ENCODE measurements at regions not wholly inside any gene's neighbourhood (a gene's known extent, or its start where the extent isn't known, plus 50 kb on each side); places are given as distances from the start of the nearest gene placed in this dataset.

DNA sequence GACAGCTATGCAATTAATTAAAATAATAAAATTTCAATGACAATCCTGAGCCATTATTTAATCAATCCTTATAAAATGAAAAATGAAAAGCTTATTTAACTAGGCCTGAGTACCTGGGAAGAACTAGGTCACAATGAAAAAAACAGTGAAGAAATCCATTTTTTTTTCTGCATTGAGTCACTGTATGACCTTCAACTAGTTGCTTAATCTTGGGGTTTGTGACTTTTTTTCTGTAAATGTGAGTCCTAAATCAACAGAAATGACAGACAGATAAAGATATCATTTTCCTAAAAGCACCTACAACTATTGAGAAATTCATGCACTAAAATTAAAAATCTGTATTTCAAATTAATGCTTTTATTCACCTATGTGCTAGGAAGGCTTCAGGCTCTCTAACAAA, 96.8 kb downstream of the TMEM26 start:
- TF ChIP-seq, protein P1, sequence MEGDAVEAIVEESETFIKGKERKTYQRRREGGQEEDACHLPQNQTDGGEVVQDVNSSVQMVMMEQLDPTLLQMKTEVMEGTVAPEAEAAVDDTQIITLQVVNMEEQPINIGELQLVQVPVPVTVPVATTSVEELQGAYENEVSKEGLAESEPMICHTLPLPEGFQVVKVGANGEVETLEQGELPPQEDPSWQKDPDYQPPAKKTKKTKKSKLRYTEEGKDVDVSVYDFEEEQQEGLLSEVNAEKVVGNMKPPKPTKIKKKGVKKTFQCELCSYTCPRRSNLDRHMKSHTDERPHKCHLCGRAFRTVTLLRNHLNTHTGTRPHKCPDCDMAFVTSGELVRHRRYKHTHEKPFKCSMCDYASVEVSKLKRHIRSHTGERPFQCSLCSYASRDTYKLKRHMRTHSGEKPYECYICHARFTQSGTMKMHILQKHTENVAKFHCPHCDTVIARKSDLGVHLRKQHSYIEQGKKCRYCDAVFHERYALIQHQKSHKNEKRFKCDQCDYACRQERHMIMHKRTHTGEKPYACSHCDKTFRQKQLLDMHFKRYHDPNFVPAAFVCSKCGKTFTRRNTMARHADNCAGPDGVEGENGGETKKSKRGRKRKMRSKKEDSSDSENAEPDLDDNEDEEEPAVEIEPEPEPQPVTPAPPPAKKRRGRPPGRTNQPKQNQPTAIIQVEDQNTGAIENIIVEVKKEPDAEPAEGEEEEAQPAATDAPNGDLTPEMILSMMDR (IDR thresholded peaks at IDR 0.05) = no peak
- TF ChIP-seq EZH2 (IDR thresholded peaks at IDR 0.05; ENCODE audit: borderline replicate concordance, insufficient read depth, low read depth, low read length, poor library complexity, severe bottlenecking) = no peak

Measured in B cell (primary cell).